Type B pancreatic cell (in vitro differentiated cells): ENCODE measurements at regions not wholly inside any gene's neighbourhood (a gene's known extent, or its start where the extent isn't known, plus 50 kb on each side); places are given as distances from the start of the nearest gene placed in this dataset.

Experiments used
- DNase-seq: peaks from one replicate; pipeline ENCODE4 v3.0.0; 2021; ENCODE audit warnings: mixed read lengths; ENCODE audit not compliant: unreplicated experiment; ENCODE audit errors: extremely low spot score
- H3K27ac Mint-ChIP-seq: 2 replicates; pipeline ENCODE4 v1.8.0; 2021; ENCODE audit warnings: mild to moderate bottlenecking, mixed read lengths
- H3K27me3 Mint-ChIP-seq: 2 replicates; pipeline ENCODE4 v1.8.0; 2021; ENCODE audit warnings: mixed read lengths
- H3K36me3 Mint-ChIP-seq: 2 replicates; pipeline ENCODE4 v1.8.0; 2021; ENCODE audit warnings: mixed read lengths
- H3K4me1 Mint-ChIP-seq: one replicate; pipeline ENCODE4 v1.8.0; 2021; ENCODE audit warnings: mixed read lengths; ENCODE audit not compliant: unreplicated experiment
- H3K4me3 Mint-ChIP-seq: 2 replicates; pipeline ENCODE4 v1.8.0; 2021; ENCODE audit warnings: mild to moderate bottlenecking, mixed read lengths
- H3K9me3 Mint-ChIP-seq: 2 replicates; pipeline ENCODE4 v1.8.0; 2021; ENCODE audit warnings: mixed read lengths
- CTCF ChIP-seq: fragments of 200-600 bp; sonication (generic); conservative IDR thresholded peaks from 2 replicates; pipeline ENCODE4 v1.5.0; 2021; ENCODE audit warnings: antibody characterized with exemption, mild to moderate bottlenecking

- no peak for DNase-seq
- Mint-ChIP-seq H3K4me3 (no peak overlapping the region), H3K36me3 (no peaks in the 10 kb centered on the region), H3K9me3 (no peaks in the 10 kb centered on the region), H3K4me1 (no peaks in the 10 kb centered on the region), H3K27me3 (no peaks in the 10 kb centered on the region), H3K27ac (no peak overlapping the region)
- TF ChIP-seq CTCF: no peak
These were observed 1378.1 kb downstream of the EFNA5 start for GRCh38 chr5:106292654-106293053.

- Mint-ChIP-seq H3K9me3 (no peaks in the 10 kb centered on the region), H3K4me1 (no peaks in the 10 kb centered on the region), H3K4me3 (no peak overlapping the region), H3K36me3 (no peaks in the 10 kb centered on the region), H3K27ac (no peak overlapping the region), H3K27me3 (no peaks in the 10 kb centered on the region)
- no peak for TF ChIP-seq CTCF
- DNase-seq: no peak
These were observed 1379.9 kb downstream of the EFNA5 start for GRCh38 chr5:106290841-106291240.

- DNase-seq: no peak
- Mint-ChIP-seq H3K4me1 (no peaks in the 10 kb centered on the region), H3K36me3 (no peaks in the 10 kb centered on the region), H3K27me3 (no peaks in the 10 kb centered on the region), H3K9me3 (no peaks in the 10 kb centered on the region), H3K27ac (no peak overlapping the region), H3K4me3 (no peak overlapping the region)
- no peak for TF ChIP-seq CTCF
These were observed 1381.8 kb downstream of the EFNA5 start for GRCh38 chr5:106288979-106289378.

GRCh38 chr5:106277540-106278096 lies 1393.1 kb downstream of the EFNA5 start:
- H3K4me1 Mint-ChIP-seq: peaks cover 3% of the 10 kb centered on the region

GRCh38 chr5:106269252-106269843 lies 1401.4 kb downstream of the EFNA5 start:
- Mint-ChIP-seq H3K4me3 (no peak overlapping the region), H3K4me1 (no peaks in the 10 kb centered on the region), H3K27ac (no peak overlapping the region), H3K27me3 (no peaks in the 10 kb centered on the region), H3K9me3 (peaks cover 12% of the 10 kb centered on the region), H3K36me3 (no peaks in the 10 kb centered on the region)
- DNase-seq: no peak
- peak; percentile 70 for TF ChIP-seq CTCF

More at GRCh38 chr5:106277540-106278096, 1393.1 kb downstream of the EFNA5 start:
- H3K4me3 Mint-ChIP-seq: no peak overlapping the region
- peaks cover 5% of the 10 kb centered on the region for H3K9me3 Mint-ChIP-seq
- TF ChIP-seq CTCF: no peak
- H3K27me3 Mint-ChIP-seq: no peaks in the 10 kb centered on the region
- no peaks in the 10 kb centered on the region for H3K36me3 Mint-ChIP-seq
- DNase-seq: no peak
- H3K27ac Mint-ChIP-seq: no peak overlapping the region

GRCh38 chr5:106267256-106267655 lies 1403.5 kb downstream of the EFNA5 start:
- H3K27me3 Mint-ChIP-seq: no peaks in the 10 kb centered on the region
- H3K4me1 Mint-ChIP-seq: no peaks in the 10 kb centered on the region
- H3K27ac Mint-ChIP-seq: no peak overlapping the region
- H3K9me3 Mint-ChIP-seq: peaks cover 4% of the 10 kb centered on the region
- no peak for TF ChIP-seq CTCF
- DNase-seq: no peak
- H3K36me3 Mint-ChIP-seq: no peaks in the 10 kb centered on the region
- no peak overlapping the region for H3K4me3 Mint-ChIP-seq
